HCT116 (cell line): ENCODE measurements at regions not wholly inside any gene's neighbourhood (a gene's known extent, or its start where the extent isn't known, plus 50 kb on each side); places are given as distances from the start of the nearest gene placed in this dataset.

Experiments used
- CEBPB ChIP-seq: IDR thresholded peaks from 2 replicates; pipeline ENCODE4 v1.6.1; 2012; ENCODE audit warnings: low read depth
- CTCF ChIP-seq, 3 experiments: fragments of 200-600 bp in 1 of 3; sonication (generic) in 1 of 3; IDR thresholded peaks in 2 of 3; conservative IDR thresholded peaks in 1 of 3; 2 replicates each; pipeline ENCODE4 v1.5.1; 2012 to 2017; ENCODE audit warnings: low read depth in 2 of 3, low read length in 2 of 3, antibody characterized with exemption in 1 of 3, borderline replicate concordance in 1 of 3, control low read depth in 1 of 3, mild to moderate bottlenecking in 1 of 3, mixed read lengths in 1 of 3, mixed run types in 1 of 3, moderate library complexity in 1 of 3; ENCODE audit not compliant: insufficient read depth in 1 of 3
- EZH2 ChIP-seq: fragments of 200-600 bp; sonication (generic); IDR thresholded peaks from 2 replicates; pipeline ENCODE4 v1.6.1; 2017; ENCODE audit warnings: antibody characterized with exemption, mixed run types
- FOSL1 ChIP-seq: IDR thresholded peaks from 2 replicates; pipeline ENCODE4 v1.6.1; 2012; ENCODE audit warnings: low read depth
- JUND ChIP-seq: IDR thresholded peaks from 2 replicates; pipeline ENCODE4 v1.6.1; 2012
- MAX ChIP-seq: IDR thresholded peaks from 2 replicates; pipeline ENCODE4 v1.6.1; 2012
- POLR2A ChIP-seq: IDR thresholded peaks from 2 replicates; pipeline ENCODE4 v1.7.0; 2011; ENCODE audit warnings: borderline replicate concordance; ENCODE audit not compliant: insufficient read depth, insufficient read length; ENCODE audit errors: extremely low read depth
- POLR2AphosphoS5 ChIP-seq: IDR thresholded peaks from 2 replicates; pipeline ENCODE4 v1.6.1; 2011; ENCODE audit warnings: mild to moderate bottlenecking, low read depth, low read length, moderate library complexity
- REST ChIP-seq: IDR thresholded peaks from 2 replicates; pipeline ENCODE4 v1.6.1; 2012; ENCODE audit warnings: low read depth
- SIN3A ChIP-seq: IDR thresholded peaks from 2 replicates; pipeline ENCODE4 v1.6.1; 2012; ENCODE audit warnings: low read depth
- YY1 ChIP-seq: IDR thresholded peaks from 2 replicates; pipeline ENCODE4 v1.6.1; 2011; ENCODE audit warnings: low read length, low read depth, moderate library complexity, mild to moderate bottlenecking; ENCODE audit not compliant: insufficient replicate concordance; ENCODE audit errors: extremely low read depth
- ZFX ChIP-seq: fragments of 450-650 bp; IDR thresholded peaks from 2 replicates; pipeline ENCODE4 v1.6.1; 2017
- ZNF274 ChIP-seq: fragments of 200-500 bp; sonication (Bioruptor generic); IDR thresholded peaks from 2 replicates; pipeline ENCODE4 v1.6.1; 2014; ENCODE audit warnings: mild to moderate bottlenecking, low read depth, low read length, inconsistent platforms

DNA sequence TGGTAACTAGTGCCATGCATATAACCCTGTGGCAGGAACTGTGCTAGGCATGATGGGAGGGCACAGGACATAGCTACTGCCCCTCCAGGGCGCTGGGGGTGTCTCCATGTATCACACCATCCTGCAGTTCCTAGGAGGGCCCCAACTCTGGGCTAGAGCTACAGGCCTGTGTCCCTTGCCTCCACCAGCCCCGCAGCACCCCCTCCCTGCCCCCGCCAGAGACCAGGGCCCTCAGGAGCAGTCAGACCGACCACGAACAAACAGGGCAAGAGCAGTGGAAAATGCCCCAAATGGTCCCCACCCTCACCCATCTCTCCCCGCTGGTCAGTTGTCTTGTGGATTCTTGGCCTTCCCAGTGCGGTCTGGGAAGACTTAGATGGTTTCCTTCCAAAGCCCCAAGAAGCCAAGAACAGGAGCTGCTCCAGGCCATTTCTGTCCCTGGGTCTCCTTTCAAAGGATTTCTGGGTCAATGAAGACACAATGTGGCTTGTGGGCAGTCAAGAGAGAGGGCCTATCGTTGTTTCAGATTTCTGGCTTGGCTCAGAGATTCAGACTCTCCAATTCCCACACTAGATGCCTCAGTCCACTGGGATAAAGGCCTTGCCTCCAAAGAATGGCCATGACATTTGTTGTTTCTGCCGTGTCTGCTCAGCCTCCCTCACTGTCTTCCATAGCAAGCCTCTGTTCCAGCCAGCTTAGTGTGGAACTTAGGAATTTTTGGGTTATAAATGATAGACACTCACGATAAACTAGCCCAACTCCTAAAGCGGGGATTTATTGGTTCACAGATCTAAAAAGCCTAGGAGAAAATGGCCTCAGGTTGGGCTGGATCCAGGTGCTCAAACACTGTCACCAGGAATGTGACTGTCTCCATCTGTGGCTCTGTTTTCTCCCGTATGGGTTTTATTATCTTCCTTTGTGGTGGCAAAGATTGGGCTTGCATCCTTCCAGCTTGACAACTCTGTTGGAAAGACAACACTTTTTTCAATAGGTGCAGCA lies 80.6 kb downstream of the LSM3 start:
- TF ChIP-seq JUND: no peak
- no peak for TF ChIP-seq EZH2
- no peak for TF ChIP-seq MAX
- no peak for TF ChIP-seq CTCF (IDR thresholded peaks at IDR 0.05 in 2 of 3, conservative IDR thresholded peaks at IDR 0.05 in 1 of 3; ENCODE audit: borderline replicate concordance in 1 of 3, insufficient read depth in 1 of 3, low read depth in 2 of 3, low read length in 2 of 3)
- no peak for TF ChIP-seq ZNF274
- TF ChIP-seq CEBPB: no peak
- TF ChIP-seq ZFX: no peak
- TF ChIP-seq POLR2A: no peak
- no peak for TF ChIP-seq SIN3A
- no peak for TF ChIP-seq REST
- no peak for TF ChIP-seq YY1
- no peak for TF ChIP-seq POLR2AphosphoS5
- TF ChIP-seq FOSL1: no peak
